Gastrocnemius medialis (tissue), 4 donors: ENCODE measurements at regions not wholly inside any gene's neighbourhood (a gene's known extent, or its start where the extent isn't known, plus 50 kb on each side); places are given as distances from the start of the nearest gene placed in this dataset.

Experiments
- ATAC-seq, 2 donors: fragments of 150-250 bp; one replicate each; pipeline ENCODE4 v1.9.1; 2016
- DNase-seq, 2 donors: peaks; one replicate each; pipeline ENCODE4 v3.0.0-alpha.2; 2019
- H3K27ac ChIP-seq, 4 donors: fragments of 200-600 bp; sonication (generic); 1 replicate in 1 of 4; 2 replicates in 3 of 4; pipeline ENCODE4 v1.5.1; 2016 to 2018; ENCODE audit warnings: mild to moderate bottlenecking in 2 of 4, moderate library complexity in 1 of 4
- H3K27me3 ChIP-seq, 3 donors: fragments of 200-600 bp; sonication (generic) in 2 of 3; 1 replicate in 1 of 3; 2 replicates in 2 of 3; pipeline versions ENCODE4 v1.5.1 to v1.6.0; 2016 to 2019; ENCODE audit warnings: mild to moderate bottlenecking in 1 of 3, moderate library complexity in 1 of 3
- H3K36me3 ChIP-seq, 2 donors: fragments of 200-600 bp; sonication (generic) in 1 of 2; one replicate each; pipeline ENCODE4 v1.5.1; 2017 to 2018
- H3K4me1 ChIP-seq, 2 donors: fragments of 200-600 bp; sonication (generic) in 1 of 2; one replicate each; pipeline ENCODE4 v1.5.1; 2016 to 2017; ENCODE audit warnings: mild to moderate bottlenecking in 2 of 2
- H3K4me3 ChIP-seq, 4 donors: fragments of 200-600 bp; sonication (generic) in 3 of 4; 1 replicate in 1 of 4; 2 replicates in 3 of 4; pipeline ENCODE4 v1.5.1; 2016 to 2019; ENCODE audit warnings: mild to moderate bottlenecking in 2 of 4
- H3K9me3 ChIP-seq, 3 donors: fragments of 200-600 bp; sonication (generic) in 2 of 3; 1 replicate in 1 of 3; 2 replicates in 2 of 3; pipeline ENCODE4 v1.5.1; 2016 to 2019
- POLR2A ChIP-seq, 2 donors: fragments of 450-650 bp; IDR thresholded peaks; one replicate each; pipeline ENCODE4 v1.6.1; 2017; ENCODE audit warnings: antibody characterized with exemption in 2 of 2, mild to moderate bottlenecking in 2 of 2, moderate library complexity in 2 of 2
- in situ Hi-C, 4 donors: fragments of 200-750 bp; cut with MboI; loops; one replicate each; pipeline versions ENCODE4 v1.15.0 to v1.8.0; 2017; ENCODE audit warnings: low sequenced_read_pairs in 4 of 4
- intact Hi-C: fragments of 100-400 bp; cut with DNase I; formaldehyde crosslinking; loops from one replicate; pipeline ENCODE4 v1.15.1; 2023; ENCODE audit warnings: low total_unique reads
- TF ChIP-seq, protein P1 (sequence below), 5 experiments: fragments of 450-650 bp in 3 of 5; fragments of 200-600 bp in 2 of 5; sonication (generic) in 2 of 5; IDR thresholded peaks in 4 of 5; conservative IDR thresholded peaks in 1 of 5; 1 replicate in 4 of 5; 2 replicates in 1 of 5; pipeline ENCODE4 v1.5.1; 2016 to 2019; ENCODE audit warnings: antibody characterized with exemption in 5 of 5, mild to moderate bottlenecking in 3 of 5, moderate library complexity in 3 of 5

DNA sequence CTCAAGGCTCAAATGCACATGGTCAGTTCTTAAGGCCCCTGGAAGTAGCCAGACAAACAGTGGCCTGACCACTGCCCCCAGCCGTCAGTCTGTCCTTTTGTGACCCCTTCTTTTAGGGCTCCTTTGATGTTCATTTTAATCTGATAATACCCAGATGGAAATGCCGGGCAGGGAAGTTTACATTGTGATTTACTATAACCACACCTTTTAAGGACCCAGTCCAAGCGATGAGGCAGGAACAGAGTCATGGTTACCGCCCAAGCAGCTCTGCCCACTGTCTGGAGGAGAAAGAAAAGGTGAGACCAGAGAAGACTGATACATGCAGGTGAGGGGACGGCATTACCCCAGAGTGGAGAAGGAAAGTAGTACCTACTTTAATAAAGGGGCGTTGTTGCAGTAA, 110.6 kb downstream of the PLEKHG1 start:
- no peaks in the 10 kb centered on the region for H3K27me3 ChIP-seq
- ATAC-seq (no peak), DNase-seq (no peak)
- intact Hi-C loops (no loop called here), in situ Hi-C loops (no loop called here)
- H3K36me3 ChIP-seq, result no peaks in the 10 kb centered on the region
- H3K9me3 ChIP-seq, result no peaks in the 10 kb centered on the region
- TF ChIP-seq, protein P1, sequence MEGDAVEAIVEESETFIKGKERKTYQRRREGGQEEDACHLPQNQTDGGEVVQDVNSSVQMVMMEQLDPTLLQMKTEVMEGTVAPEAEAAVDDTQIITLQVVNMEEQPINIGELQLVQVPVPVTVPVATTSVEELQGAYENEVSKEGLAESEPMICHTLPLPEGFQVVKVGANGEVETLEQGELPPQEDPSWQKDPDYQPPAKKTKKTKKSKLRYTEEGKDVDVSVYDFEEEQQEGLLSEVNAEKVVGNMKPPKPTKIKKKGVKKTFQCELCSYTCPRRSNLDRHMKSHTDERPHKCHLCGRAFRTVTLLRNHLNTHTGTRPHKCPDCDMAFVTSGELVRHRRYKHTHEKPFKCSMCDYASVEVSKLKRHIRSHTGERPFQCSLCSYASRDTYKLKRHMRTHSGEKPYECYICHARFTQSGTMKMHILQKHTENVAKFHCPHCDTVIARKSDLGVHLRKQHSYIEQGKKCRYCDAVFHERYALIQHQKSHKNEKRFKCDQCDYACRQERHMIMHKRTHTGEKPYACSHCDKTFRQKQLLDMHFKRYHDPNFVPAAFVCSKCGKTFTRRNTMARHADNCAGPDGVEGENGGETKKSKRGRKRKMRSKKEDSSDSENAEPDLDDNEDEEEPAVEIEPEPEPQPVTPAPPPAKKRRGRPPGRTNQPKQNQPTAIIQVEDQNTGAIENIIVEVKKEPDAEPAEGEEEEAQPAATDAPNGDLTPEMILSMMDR (IDR thresholded peaks at IDR 0.05 in 4 of 5, conservative IDR thresholded peaks at IDR 0.05 in 1 of 5), result no peak
- TF ChIP-seq POLR2A (IDR thresholded peaks at IDR 0.05), result no peak
- H3K4me1 ChIP-seq, result peaks cover 0 to 2% of the 10 kb centered on the region in 2 donors
- H3K4me3 ChIP-seq, result no peak overlapping the region
- H3K27ac ChIP-seq, result no peak overlapping the region

DNA sequence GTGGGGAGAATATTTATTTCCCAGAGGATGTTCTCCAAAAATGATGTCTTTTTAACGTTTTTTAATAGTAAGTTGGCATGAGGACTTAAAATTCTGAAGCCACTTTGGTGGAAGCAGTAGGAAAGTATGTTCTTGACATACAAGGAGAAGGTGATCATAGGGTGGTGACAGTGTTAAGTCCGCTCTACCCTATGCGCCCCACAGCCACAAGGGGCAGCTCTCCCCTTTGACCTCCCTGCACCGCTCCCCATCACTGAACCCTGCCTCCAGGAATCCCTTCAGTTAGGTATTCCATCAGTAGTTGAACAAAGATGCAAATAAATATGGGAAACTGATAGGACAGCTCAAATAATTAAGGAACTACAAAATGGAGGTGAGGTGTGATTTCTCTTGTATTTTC, 111.4 kb downstream of the PLEKHG1 start:
- in situ Hi-C loops, result no loop called here
- Histone ChIP-seq H3K4me3 (no peak overlapping the region), H3K27ac (no peak overlapping the region), H3K27me3 (no peaks in the 10 kb centered on the region), H3K9me3 (no peaks in the 10 kb centered on the region), H3K36me3 (no peaks in the 10 kb centered on the region), H3K4me1 (peaks cover 0 to 2% of the 10 kb centered on the region in 2 donors)
- intact Hi-C loops, result no loop called here
- no peak for TF ChIP-seq POLR2A (IDR thresholded peaks at IDR 0.05)
- DNase-seq, result no peak
- ATAC-seq, result no peak

DNA sequence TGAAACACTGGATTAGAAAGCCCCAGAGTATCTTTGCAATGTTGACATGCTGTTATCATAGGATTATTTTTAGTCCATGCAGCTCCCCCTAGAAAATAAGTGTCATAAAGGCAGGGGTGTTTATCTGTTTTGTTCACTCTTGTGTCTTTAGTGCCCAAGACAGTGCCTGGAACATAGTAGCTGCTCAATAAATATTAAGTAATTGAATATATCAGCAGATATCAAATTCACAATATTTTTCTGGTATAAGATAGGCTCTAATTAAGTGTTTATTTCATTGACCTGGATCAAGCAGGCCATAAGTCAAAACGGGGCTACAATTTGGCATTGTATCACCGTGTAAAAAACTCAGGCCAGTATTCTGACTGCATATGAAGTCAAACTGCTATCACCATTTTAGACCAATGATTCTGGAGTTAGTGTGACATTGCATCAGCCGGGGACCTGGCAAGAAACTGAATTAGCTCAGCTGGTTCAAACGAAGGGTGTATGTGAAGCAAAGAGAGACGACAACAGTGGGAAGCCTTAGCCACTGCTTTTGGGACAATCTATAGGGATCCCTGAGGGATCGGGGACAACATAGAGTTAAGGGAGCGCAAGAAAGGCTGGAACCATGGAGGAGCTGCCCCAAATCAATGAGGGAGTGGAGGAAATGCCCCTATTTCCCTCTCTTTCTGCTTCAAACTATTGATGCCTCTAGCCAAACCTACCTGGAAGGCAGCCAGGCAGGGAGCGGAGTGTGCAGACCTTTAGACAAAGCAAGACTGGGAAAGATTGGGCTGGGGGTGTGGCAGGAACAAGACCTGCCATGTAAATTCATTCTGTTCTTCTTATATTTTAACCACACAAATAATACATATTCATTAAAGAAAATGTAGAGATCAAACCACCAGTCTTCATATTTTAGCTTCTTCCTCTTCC, 112.2 kb downstream of the PLEKHG1 start:
- H3K27ac ChIP-seq, result peak overlapping the region in 1 of 4 donors; percentile 23
- H3K4me3 ChIP-seq, result no peak overlapping the region
- no peaks in the 10 kb centered on the region for H3K9me3 ChIP-seq
- no peaks in the 10 kb centered on the region for H3K36me3 ChIP-seq
- no peaks in the 10 kb centered on the region for H3K27me3 ChIP-seq
- intact Hi-C loops (no loop called here), in situ Hi-C loops (no loop called here)
- TF ChIP-seq, protein P1 (IDR thresholded peaks at IDR 0.05 in 4 of 5, conservative IDR thresholded peaks at IDR 0.05 in 1 of 5), result no peak
- no peak for TF ChIP-seq POLR2A (IDR thresholded peaks at IDR 0.05)
- H3K4me1 ChIP-seq, result peaks cover 0 to 2% of the 10 kb centered on the region in 2 donors
- DNase-seq, result no peak
- ATAC-seq, result no peak

DNA sequence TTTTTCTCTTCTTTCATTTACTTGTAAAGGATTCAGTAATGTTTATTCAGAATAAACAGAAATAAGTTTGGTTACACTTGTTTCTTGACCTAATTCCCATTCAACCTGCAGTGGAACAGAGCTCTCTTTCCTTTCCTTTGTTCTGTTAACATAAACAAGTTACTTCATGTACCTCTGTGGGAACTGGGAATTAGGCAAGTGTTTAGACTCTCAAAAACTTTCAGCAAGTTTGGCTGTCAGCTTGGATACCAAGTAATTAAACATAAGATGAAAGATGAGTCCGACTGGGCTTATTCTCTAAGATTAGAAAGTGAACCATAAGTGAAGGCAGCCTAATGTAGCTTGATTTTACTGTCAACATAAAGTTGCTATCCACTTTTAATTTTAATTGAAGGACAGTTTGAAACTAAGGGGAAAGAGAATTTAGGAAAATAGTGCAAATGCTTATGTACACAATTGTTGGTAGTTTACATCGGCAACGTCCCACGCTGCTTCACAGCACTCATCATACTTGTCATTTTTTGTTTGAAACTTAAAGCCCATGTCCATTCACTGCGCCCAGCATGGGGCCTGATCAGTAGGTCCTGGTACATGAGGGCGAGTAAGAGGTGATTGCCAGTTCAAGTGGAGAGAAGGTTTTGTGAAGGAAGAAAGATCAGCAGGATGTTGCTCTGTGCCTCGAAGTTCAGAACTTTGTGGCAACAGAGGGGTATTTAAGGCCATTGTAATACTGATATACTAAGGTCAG, 113.0 kb downstream of the PLEKHG1 start:
- Histone ChIP-seq H3K4me3 (no peak overlapping the region), H3K36me3 (no peaks in the 10 kb centered on the region), H3K4me1 (peaks cover 0 to 2% of the 10 kb centered on the region in 2 donors), H3K27me3 (no peaks in the 10 kb centered on the region), H3K27ac (no peak overlapping the region), H3K9me3 (no peaks in the 10 kb centered on the region)
- no peak for TF ChIP-seq POLR2A (IDR thresholded peaks at IDR 0.05)
- TF ChIP-seq, protein P1 (IDR thresholded peaks at IDR 0.05 in 4 of 5, conservative IDR thresholded peaks at IDR 0.05 in 1 of 5), result no peak
- DNase-seq (no peak), ATAC-seq (no peak)
- in situ Hi-C loops (no loop called here), intact Hi-C loops (no loop called here)

DNA sequence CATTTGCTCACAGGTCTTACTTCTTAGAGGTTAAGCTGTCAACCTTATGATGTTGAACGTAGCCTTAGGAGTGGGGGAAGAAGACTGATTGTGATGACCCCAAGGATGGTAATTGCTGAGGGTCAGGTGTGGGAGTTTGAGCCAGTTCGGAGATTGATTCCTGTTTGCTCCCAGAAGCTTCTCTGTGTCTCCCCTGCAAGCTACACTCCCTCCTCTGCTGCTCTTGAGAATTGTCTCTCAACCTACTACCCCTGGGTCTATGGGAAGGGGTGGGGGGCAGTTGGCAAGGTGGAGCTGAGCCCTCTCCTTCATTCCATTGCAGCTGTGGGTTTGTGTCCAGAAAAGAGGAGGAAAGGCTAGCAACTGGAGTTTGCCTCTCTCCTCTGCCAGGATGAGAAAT, 113.8 kb downstream of the PLEKHG1 start:
- in situ Hi-C loops, result no loop called here
- ATAC-seq (no peak), DNase-seq (no peak)
- H3K27me3 ChIP-seq, result no peaks in the 10 kb centered on the region
- peaks cover 0 to 2% of the 10 kb centered on the region in 2 donors for H3K4me1 ChIP-seq
- H3K4me3 ChIP-seq, result no peak overlapping the region
- no peak for TF ChIP-seq POLR2A (IDR thresholded peaks at IDR 0.05)
- TF ChIP-seq, protein P1 (IDR thresholded peaks at IDR 0.05 in 4 of 5, conservative IDR thresholded peaks at IDR 0.05 in 1 of 5), result no peak
- no peak overlapping the region for H3K27ac ChIP-seq
- intact Hi-C loops, result no loop called here
- no peaks in the 10 kb centered on the region for H3K9me3 ChIP-seq
- no peaks in the 10 kb centered on the region for H3K36me3 ChIP-seq
